Karpas-422 (cell line): ENCODE measurements at regions not wholly inside any gene's neighbourhood (a gene's known extent, or its start where the extent isn't known, plus 50 kb on each side); places are given as distances from the start of the nearest gene placed in this dataset.

ENCODE experiments used
- DNase-seq: peaks from one replicate; pipeline ENCODE4 v3.0.0-alpha.2; 2015
- H2AFZ ChIP-seq: fragments of 200-600 bp; sonication (generic); 2 replicates; pipeline ENCODE4 v1.6.1; 2014; ENCODE audit warnings: antibody characterized with exemption, low read length, mixed read lengths
- H3K27ac ChIP-seq: fragments of 200-600 bp; sonication (generic); 2 replicates; pipeline ENCODE4 v1.5.1; 2014; ENCODE audit warnings: mild to moderate bottlenecking, low read length, moderate library complexity
- H3K27me3 ChIP-seq: fragments of 200-600 bp; sonication (generic); 2 replicates; pipeline ENCODE4 v1.6.1; 2014; ENCODE audit warnings: low read length, mixed read lengths
- H3K36me3 ChIP-seq: fragments of 200-600 bp; sonication (generic); 2 replicates; pipeline ENCODE4 v1.6.1; 2014; ENCODE audit warnings: low read length, mixed read lengths; ENCODE audit not compliant: insufficient read depth
- H3K4me1 ChIP-seq: fragments of 200-600 bp; sonication (generic); 2 replicates; pipeline ENCODE4 v1.6.1; 2014; ENCODE audit warnings: mild to moderate bottlenecking, low read length, mixed read lengths
- H3K4me2 ChIP-seq: fragments of 200-600 bp; sonication (generic); 2 replicates; pipeline ENCODE4 v1.6.1; 2014; ENCODE audit warnings: low read length, low read depth, mild to moderate bottlenecking; ENCODE audit not compliant: poor library complexity, severe bottlenecking
- H3K4me3 ChIP-seq: fragments of 200-600 bp; sonication (generic); 2 replicates; pipeline ENCODE4 v1.5.1; 2014; ENCODE audit warnings: mild to moderate bottlenecking, antibody characterized with exemption, low read length, mixed read lengths
- H3K79me2 ChIP-seq: fragments of 200-600 bp; sonication (generic); 2 replicates; pipeline ENCODE4 v1.6.1; 2014; ENCODE audit warnings: mild to moderate bottlenecking, low read length, mixed read lengths
- H3K9ac ChIP-seq: fragments of 200-600 bp; sonication (generic); 2 replicates; pipeline ENCODE4 v1.6.0; 2014; ENCODE audit warnings: low read length
- H3K9me2 ChIP-seq: fragments of 200-600 bp; sonication (generic), shearing (Covaris generic); replicated peaks from 2 replicates; pipeline ENCODE4 v1.6.0; 2014; ENCODE audit warnings: mild to moderate bottlenecking, low read length, moderate library complexity; ENCODE audit not compliant: insufficient read depth
- H3K9me3 ChIP-seq: fragments of 300-700, 200-600 bp; sonication (generic); 2 replicates; pipeline ENCODE4 v1.6.1; 2014; ENCODE audit warnings: low read length, mixed read lengths
- H4K20me1 ChIP-seq: fragments of 200-600 bp; sonication (generic); 2 replicates; pipeline ENCODE4 v1.6.1; 2014; ENCODE audit warnings: mild to moderate bottlenecking, antibody characterized with exemption, low read length, low read depth; ENCODE audit not compliant: insufficient read depth

DNA sequence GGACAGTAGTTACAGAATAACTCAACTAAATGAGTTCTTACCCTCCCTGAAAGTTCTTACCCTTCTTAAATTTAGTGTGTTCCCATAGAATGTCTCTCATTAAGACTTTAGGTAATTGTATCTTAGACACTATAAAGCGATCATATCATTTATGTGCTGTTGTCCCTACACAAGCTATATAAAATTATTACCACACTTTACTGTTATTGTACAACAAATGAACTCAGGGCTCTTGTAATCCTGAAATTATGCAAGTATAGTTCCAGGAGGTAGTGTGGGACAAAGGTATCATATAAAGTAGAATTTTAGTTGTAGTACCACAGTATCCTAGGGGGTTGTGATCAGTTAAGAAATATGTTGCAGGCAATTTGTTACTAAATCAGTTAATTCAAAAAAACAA, 167.4 kb upstream of the CARMIL1 start:
- no peak overlapping the region for H3K27ac ChIP-seq
- H2AFZ ChIP-seq = no peak overlapping the region
- H4K20me1 ChIP-seq = no peaks in the 10 kb centered on the region
- no peak overlapping the region for H3K4me2 ChIP-seq
- no peak for DNase-seq
- H3K79me2 ChIP-seq = no peaks in the 10 kb centered on the region
- no peaks in the 10 kb centered on the region for H3K9me3 ChIP-seq
- no peak overlapping the region for H3K9ac ChIP-seq
- no peak overlapping the region for H3K4me3 ChIP-seq
- H3K4me1 ChIP-seq = no peaks in the 10 kb centered on the region
- no peaks in the 10 kb centered on the region for H3K27me3 ChIP-seq
- H3K9me2 ChIP-seq = no peaks in the 10 kb centered on the region
- no peaks in the 10 kb centered on the region for H3K36me3 ChIP-seq

- Histone ChIP-seq H3K4me2 (no peak overlapping the region), H3K79me2 (no peaks in the 10 kb centered on the region), H3K9ac (no peak overlapping the region), H3K27ac (no peak overlapping the region), H4K20me1 (no peaks in the 10 kb centered on the region), H3K9me3 (no peaks in the 10 kb centered on the region), H3K9me2 (no peaks in the 10 kb centered on the region), H3K36me3 (no peaks in the 10 kb centered on the region), H3K27me3 (no peaks in the 10 kb centered on the region), H3K4me3 (no peak overlapping the region), H3K4me1 (no peaks in the 10 kb centered on the region), H2AFZ (no peak overlapping the region)
- DNase-seq = no peak
These were observed 166.8 kb upstream of the CARMIL1 start for GRCh38 chr6:25112322-25112773.

DNA sequence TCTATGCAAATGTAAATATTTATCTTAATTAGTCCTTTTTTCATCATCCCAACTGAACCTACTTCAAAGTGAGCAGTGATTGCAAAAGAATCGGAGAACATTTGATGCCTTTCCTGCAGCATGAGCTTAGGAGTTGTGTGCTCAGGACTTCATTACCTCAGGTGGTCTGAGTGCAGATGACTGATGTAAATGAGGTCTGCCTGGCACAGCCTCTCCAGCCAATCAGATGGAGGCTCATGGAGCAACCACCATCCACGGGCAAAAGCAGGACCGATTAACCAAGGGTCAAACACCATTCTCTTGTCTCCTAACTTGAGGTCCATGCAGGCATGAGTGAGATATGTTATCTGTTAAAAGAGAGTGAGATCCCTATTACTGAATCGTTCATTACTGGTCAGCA, 165.7 kb upstream of the CARMIL1 start:
- no peaks in the 10 kb centered on the region for H3K9me3 ChIP-seq
- DNase-seq = no peak
- H3K36me3 ChIP-seq = no peaks in the 10 kb centered on the region
- no peaks in the 10 kb centered on the region for H4K20me1 ChIP-seq
- no peak overlapping the region for H3K4me2 ChIP-seq
- H3K79me2 ChIP-seq = no peaks in the 10 kb centered on the region
- no peak overlapping the region for H3K27ac ChIP-seq
- H3K9me2 ChIP-seq = no peaks in the 10 kb centered on the region
- H3K4me1 ChIP-seq = no peaks in the 10 kb centered on the region
- no peak overlapping the region for H3K9ac ChIP-seq
- no peaks in the 10 kb centered on the region for H3K27me3 ChIP-seq
- no peak overlapping the region for H2AFZ ChIP-seq
- H3K4me3 ChIP-seq = no peak overlapping the region

DNA sequence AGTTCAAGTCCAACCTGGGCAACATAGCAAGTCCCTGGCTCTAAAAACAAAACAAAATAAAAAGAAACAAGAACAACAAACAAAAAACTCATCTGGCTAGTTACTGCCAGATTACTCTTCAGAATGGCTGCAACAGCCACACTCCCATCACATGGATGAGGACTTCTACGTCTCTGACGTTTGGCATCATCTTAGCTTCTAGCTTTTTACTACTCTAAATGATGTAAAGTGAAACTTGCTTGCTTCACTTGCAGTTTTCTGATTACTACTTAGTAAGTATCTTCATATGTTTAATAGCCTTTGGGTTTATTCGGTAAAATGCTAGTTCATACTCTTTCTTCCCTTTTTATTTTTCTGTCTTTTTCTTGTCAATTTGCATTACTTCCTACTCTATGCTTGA, 161.1 kb upstream of the CARMIL1 start:
- Histone ChIP-seq H3K4me1 (no peaks in the 10 kb centered on the region), H3K79me2 (no peaks in the 10 kb centered on the region), H2AFZ (no peak overlapping the region), H4K20me1 (no peaks in the 10 kb centered on the region), H3K36me3 (no peaks in the 10 kb centered on the region), H3K9me3 (no peaks in the 10 kb centered on the region), H3K4me3 (no peak overlapping the region), H3K9me2 (no peaks in the 10 kb centered on the region), H3K4me2 (no peak overlapping the region), H3K9ac (no peak overlapping the region), H3K27me3 (no peaks in the 10 kb centered on the region), H3K27ac (no peak overlapping the region)
- DNase-seq = no peak

DNA sequence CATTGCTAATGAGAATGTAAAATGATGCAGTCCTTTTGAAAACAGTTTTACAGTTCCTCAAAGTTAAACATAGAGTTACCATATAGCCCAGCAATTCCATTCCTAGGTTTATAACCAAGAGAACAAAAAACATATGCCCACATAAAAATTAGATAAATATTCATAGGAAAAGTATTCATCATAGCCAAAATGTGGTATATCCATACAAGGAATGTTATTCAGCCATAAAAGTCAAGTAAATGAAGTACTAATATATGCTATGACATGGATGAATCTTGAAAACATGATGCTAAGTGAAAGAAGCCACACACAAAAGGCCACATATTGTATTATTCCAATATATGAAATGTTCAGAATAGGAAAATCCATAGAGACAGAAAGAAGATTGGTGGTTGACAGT, 158.0 kb upstream of the CARMIL1 start:
- no peaks in the 10 kb centered on the region for H3K4me1 ChIP-seq
- no peaks in the 10 kb centered on the region for H3K27me3 ChIP-seq
- H3K79me2 ChIP-seq = no peaks in the 10 kb centered on the region

DNA sequence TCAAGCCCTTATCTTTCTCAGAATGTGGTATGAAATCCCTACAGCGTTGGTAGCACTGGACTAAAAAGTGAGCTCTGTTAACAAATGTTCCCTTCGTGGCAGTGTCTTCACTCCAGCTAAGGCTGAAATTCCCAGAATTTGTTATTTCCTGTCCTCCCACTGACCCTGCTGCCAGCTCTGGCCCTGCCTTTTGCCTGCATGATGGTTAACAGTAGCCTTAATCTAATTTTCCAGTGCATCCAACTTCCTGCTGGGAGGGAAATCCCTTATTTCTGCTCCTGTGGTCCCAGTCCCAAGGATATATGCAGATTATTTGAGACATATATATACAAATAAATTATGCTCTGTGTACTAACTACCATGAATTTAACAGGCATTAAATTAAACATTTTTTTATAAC, 157.2 kb upstream of the CARMIL1 start:
- H3K4me3 ChIP-seq = no peak overlapping the region
- H3K9ac ChIP-seq = no peak overlapping the region
- no peaks in the 10 kb centered on the region for H3K36me3 ChIP-seq
- H2AFZ ChIP-seq = no peak overlapping the region
- H3K4me2 ChIP-seq = no peak overlapping the region
- no peaks in the 10 kb centered on the region for H3K27me3 ChIP-seq
- H3K27ac ChIP-seq = no peak overlapping the region
- H3K9me3 ChIP-seq = no peaks in the 10 kb centered on the region
- H3K79me2 ChIP-seq = no peaks in the 10 kb centered on the region
- no peaks in the 10 kb centered on the region for H3K9me2 ChIP-seq
- no peaks in the 10 kb centered on the region for H3K4me1 ChIP-seq
- H4K20me1 ChIP-seq = no peaks in the 10 kb centered on the region
- no peak for DNase-seq

More for the DNA sequence above, 158.0 kb upstream of the CARMIL1 start:
- DNase-seq = no peak
- Histone ChIP-seq H4K20me1 (no peaks in the 10 kb centered on the region), H3K27ac (no peak overlapping the region), H2AFZ (no peak overlapping the region), H3K4me3 (no peak overlapping the region), H3K9ac (no peak overlapping the region), H3K4me2 (no peak overlapping the region), H3K36me3 (no peaks in the 10 kb centered on the region), H3K9me2 (no peaks in the 10 kb centered on the region), H3K9me3 (no peaks in the 10 kb centered on the region)

- Histone ChIP-seq H3K4me1 (no peaks in the 10 kb centered on the region), H3K36me3 (no peaks in the 10 kb centered on the region), H3K9me3 (no peaks in the 10 kb centered on the region), H4K20me1 (no peaks in the 10 kb centered on the region), H3K9ac (no peak overlapping the region), H3K79me2 (no peaks in the 10 kb centered on the region), H3K4me2 (no peak overlapping the region), H3K27me3 (no peaks in the 10 kb centered on the region), H3K9me2 (no peaks in the 10 kb centered on the region), H3K4me3 (no peak overlapping the region), H2AFZ (no peak overlapping the region), H3K27ac (no peak overlapping the region)
- DNase-seq = no peak
These were observed 156.4 kb upstream of the CARMIL1 start for GRCh38 chr6:25122622-25123237.

- Histone ChIP-seq H3K36me3 (no peaks in the 10 kb centered on the region), H3K79me2 (no peaks in the 10 kb centered on the region), H3K9me2 (no peaks in the 10 kb centered on the region), H3K9ac (no peak overlapping the region), H4K20me1 (no peaks in the 10 kb centered on the region), H3K4me3 (no peak overlapping the region), H3K4me1 (no peaks in the 10 kb centered on the region), H2AFZ (no peak overlapping the region), H3K27ac (no peak overlapping the region), H3K4me2 (no peak overlapping the region), H3K27me3 (no peaks in the 10 kb centered on the region), H3K9me3 (no peaks in the 10 kb centered on the region)
- DNase-seq = no peak
These were observed 154.9 kb upstream of the CARMIL1 start for GRCh38 chr6:25124216-25124715.
